ENCODE measurements at regions not wholly inside any gene's neighbourhood (a gene's known extent, or its start where the extent isn't known, plus 50 kb on each side); places are given as distances from the start of the nearest gene placed in this dataset.

DNA sequence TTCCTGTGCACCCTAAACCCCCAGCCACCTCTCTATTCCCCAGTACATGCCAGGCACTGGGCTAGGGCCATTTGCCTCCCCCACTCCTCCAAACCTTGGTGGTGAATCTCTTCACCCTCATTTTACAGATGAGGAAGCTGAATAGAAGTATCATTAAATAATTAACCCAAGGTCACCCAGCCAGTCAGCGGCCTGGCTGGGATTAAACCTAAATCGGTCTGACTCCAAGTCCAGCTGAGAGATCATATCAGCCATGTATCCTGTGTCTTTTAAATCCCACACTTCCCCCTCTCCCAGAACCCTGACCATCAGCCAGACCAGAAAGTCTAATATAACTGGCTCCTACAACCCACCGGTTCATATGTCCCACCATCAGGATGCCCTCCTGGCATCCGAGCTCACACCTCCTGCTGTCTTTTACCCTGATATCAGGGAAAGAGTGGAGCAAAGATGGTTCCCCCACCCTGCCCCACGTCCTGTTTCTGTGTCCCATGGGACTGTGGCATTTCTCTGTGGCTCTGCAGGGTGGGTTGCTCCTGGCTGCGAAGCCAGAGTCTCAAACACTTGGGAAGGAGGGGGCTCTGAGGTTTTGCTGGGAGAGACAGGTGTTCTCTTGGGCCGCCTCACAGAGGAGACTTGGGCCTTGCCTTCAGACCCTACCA is 145.3 kb downstream of the VEGFA start:
- DNase-seq = no peak

DNA sequence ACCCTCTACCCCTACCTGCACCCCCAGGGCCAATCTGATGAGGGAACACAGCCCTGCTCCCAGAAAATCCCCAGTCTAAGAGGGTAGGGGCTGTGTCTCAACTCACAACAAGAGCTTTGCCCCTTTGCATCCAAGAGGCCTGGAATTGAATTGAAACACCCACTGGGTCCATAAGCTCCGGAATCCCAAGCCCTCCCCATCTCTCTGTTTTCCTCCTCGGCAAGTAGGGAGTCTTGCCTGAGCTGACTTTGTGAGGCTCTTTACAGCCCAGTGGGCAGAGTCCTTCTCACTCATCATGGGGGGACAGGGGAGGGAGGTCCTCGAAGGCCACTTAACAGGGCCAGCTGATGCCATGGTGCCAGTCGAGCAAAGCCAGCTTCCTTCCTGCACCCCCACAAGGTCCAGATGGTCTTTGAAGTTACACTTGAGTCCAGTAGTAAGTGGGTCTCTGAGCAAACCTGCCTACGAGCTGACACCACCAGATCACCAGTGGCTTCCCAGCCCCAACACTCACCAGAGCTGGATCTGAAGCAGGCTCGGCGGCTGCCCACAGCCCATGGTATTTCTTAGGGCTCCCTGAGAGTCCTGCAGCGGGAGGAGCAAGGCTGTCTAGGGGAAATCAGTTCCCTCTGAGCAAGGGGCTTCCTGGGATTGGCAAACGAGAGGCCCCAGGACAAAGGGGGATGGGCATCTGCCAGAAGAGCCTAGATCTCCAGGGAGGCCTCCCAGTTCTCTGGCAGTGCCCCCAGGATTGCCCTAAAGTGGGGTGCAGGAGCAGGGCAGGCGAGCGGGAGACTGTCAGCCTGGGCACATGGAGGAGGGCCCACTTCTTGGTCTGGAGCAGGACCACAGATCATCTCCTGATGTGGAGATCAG is 144.5 kb downstream of the VEGFA start:
- no peak for DNase-seq

DNA sequence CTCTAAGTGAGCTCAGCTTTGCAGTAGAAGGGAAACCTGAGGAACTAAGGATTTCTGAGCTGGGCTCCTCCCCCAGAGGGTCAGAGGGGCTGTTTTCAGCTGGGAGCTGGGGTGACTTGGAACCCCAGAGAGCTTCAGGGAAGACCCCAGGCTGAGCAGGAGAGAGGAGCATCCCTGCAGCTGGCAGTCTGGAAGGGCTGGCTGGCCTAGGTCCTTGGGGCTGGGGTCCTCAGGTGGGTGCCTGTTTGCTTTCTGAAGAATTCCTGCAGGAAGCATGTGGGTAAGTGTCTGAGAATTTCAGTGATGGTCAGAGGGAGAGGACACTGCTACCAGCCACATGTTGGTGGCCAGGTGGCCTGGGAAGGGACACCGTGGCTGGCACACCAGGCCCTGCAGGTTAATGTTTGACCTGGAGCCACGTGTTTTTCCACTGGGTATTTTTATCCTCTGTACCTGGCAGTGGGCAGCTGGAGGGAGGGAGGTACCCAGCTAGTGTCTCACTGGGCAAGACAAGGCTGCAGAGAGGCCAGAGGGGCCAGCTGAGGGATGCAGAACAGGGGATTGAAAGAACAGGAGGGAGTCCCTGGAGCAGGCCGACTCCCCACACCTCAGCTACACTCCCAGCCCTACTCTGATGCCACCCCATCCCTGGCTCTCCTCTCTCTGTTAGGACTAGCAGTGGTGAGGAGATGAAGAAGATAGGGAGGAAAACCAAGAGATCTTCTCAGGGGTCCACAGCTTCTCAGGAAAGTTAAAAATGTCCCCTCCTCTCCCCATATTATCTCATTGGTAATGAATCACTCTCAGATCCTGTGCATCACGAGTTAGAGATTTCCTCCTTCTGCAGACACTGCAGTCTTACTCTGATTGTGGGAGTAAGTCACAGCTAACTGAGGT is 143.6 kb downstream of the VEGFA start:
- no peak for DNase-seq

DNA sequence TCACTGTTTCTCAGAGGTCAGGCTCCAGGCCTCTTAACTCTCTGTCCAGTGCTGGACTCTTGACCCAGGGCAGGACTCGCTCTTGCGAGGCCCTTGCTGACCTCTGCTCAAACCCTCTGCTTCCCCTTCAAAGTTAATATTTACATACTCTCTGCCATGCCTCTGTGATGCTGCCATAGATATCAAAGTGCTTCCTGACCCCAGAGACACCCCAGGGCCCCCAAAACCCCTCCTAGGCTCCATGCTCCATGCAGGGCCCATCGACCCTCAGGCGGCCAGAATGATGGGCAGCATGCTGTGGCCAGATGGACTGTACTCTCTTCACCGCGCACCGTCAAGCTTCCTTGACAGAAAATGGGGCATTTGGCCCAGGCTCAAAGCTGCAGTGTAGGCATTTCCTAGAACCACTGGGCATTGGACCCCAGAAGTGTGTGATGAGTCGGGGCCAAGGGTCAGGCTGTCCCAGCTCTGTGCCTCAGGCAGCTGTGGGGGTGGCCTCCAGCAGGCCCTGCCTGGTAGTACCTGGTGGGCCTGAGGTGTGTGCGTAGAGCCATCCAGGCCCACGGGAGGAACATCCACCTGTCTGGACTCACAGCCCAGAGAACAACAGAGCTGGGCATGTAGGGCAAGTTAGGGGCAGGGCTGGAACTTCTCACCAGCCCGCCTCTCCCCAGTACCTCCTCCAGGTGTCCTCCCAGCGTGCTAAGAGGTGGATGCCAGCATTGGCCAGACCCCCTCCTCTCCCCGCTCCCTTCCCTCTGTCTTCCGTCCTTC is 142.8 kb downstream of the VEGFA start:
- no peak for DNase-seq

DNA sequence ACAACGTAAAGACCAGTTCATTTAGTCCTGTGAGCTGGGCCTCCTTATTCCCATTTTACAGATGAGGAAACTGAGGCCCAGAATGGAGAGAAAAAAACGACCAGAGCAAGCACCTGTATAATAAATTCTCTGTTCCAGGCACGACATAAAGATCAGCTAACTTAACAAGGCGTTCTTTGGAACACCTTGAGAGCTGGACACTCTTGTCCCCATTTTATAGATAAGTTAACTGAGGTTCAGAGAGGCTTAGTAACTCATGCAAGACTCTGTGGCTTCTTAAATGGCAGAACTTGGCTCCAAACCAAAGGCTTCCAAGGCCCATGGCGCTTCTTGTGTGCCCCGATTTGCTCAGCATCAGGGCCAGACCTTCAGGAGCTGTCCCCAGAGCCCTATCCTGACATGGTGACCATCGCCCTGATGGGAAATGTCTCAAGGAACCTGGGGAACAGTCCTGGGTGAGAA is 142.1 kb downstream of the VEGFA start:
- no peak for DNase-seq

DNA sequence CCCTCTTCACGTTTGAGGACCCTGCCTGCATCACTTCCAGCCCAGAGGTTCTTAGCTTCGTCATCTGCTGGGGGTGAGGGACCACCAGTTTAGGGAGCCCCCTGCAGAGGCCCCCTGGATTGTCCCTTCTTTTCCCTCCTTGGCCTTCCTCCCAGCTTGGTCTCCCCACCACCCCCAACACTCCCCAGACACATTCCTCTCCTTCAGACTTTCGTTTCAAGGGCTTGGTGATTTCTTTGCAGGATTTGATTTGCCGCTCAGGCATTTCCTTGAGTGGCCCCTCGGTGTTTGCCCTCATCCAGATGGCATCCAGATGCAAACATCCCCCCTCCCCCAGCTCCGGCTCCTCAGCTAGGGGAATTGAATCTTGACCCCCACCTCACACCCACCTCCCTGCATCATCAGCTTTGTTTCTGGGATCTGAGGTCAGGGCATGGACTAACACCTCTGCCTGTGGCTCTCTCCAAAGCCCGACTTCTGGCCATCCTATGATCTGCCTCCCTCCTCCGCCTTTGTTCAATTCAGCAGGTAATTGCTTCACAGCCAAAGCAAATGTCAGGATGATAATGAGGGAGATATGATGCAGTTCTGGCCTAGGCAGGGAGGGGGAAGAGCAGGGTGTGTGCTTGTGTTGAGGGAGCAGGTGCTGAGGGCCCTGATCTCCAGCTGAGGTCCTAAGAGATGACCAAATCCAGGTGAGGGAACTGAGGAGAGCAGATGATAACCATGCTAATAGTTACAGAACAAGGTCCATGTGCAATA is 141.5 kb downstream of the VEGFA start:
- DNase-seq = no peak

DNA sequence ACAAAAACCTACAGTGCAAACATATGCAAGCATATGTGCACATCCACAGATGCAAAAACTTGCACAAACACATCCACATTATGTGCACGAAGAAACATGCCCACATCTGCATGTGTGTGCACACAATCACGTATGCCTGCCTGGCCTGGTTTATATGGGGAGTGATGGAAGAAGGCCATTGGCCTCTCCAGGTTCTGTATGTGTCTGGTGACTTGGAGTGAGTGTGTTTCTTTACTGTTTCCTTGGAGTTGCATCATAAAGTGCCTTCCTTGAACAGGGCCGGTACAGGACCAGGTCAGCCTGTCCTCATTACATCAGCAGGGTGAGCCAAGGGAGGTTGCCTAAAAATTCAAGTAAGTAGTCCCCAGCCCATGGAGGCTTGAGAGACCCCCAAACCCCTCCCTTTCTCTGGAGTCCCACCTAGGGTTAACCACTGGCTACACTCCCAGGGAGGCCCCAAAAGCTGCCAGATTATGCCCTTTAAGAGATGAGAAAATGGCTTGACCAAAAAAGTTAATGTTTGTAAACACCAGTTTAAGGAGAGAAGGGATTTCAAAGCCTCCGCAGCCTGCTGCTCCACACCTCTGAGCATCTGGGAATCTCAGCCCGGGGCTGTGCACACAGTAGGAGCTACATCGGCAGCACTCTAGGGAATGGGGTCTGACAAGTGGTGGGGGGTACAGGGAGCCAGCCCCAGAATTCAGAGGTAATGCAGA is 140.8 kb downstream of the VEGFA start:
- DNase-seq = no peak

DNA sequence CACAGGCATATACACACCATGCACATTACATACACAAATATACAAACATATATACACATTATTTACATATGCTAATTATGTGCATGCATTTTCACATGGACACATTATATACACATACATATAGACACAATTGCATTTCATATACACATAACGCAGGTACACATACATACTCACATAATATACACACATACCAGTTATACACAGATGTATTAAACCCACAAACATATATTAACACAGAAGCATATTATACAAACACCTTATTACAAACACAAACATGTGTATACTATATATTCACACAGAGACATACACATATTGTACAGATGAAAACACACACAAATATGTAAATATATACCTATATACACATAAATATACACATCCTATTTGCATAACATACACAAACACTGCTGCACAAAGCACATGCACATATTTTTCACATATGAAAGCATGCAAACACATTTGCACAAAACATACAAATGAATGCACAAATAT is 140.2 kb downstream of the VEGFA start:
- DNase-seq = no peak

DNA sequence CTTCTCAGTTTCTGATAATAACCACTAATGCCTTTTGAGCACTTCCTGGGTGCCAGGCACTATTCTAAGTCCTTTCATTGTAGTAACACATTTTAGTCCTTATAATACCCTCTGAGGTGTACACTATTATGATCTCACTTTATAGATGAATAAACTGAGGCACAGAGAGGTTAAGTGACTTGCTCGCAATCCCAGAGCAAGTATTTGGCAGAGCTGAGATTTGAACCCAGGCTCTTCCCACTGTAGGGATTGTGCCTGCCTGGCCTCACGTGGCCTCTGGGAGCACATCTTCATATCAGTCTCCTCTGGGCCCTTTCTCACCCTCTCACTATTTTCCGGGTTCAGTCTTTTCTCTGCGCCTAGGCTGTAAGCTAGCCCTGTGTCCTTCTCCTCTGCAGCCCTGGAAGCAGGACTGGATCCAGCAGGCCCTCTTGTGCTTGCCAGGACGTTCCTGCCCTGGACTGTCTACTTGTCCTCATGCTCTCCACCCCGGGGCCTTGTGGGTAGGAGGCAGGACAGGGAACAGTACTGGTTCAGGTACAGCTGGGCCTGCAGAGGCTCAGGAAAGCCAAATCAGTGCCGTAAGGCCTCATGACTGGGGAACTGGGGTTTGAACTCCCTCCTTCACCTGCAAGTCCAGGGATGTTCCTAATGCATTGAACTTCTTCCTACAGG is 139.6 kb downstream of the VEGFA start:
- DNase-seq = no peak

DNA sequence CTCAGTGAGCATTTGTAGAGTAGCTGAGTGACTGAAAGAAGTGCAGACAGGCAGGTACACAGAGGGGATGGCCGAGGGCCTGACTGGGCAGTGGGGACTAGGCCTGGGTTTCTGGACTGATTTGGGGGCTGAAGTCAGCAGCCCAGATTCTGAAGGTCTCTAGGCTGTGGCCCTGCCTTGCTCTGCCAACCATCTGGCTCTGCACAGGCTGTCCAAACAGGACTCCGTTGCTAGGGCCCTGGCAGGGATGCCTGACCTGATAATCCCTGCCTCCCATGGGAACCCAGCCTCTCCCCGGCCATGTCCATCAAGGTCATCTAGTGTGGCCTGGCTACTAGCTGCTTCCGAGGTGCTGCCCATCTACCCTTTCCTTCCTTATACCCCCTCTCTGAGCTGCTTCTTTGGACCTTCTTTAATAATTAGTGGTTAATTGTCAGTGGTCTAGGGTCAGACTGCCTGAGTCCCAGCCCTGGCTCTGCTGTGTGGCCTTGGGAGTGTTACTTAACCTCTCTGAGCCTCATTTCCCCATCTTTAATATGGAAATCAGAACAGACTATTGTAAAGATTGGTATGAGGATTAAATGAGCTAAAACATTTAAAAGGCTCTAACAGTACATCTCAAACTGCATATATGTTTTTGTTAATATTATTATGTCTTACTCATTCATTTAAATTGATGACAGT is 137.9 kb downstream of the VEGFA start:
- no peak for DNase-seq

DNA sequence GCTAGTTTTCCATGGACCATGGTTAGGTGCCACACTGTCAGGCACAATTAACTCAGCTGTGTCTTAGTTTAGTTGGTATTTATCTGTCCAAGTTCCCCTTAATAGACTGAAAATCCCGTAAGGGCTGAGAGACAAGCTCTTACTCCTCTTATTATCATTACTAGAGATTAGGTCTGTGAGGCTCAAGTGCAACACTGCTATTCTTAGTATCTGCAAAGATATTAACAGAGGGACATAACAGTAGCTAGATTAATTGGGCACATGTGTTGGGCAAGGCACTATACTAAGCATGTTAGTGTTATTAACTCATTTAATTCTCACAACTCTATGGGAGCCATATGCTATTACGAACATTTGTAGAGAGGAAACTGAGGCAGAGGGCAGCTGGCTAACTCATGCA is 137.3 kb downstream of the VEGFA start:
- no peak for DNase-seq

DNA sequence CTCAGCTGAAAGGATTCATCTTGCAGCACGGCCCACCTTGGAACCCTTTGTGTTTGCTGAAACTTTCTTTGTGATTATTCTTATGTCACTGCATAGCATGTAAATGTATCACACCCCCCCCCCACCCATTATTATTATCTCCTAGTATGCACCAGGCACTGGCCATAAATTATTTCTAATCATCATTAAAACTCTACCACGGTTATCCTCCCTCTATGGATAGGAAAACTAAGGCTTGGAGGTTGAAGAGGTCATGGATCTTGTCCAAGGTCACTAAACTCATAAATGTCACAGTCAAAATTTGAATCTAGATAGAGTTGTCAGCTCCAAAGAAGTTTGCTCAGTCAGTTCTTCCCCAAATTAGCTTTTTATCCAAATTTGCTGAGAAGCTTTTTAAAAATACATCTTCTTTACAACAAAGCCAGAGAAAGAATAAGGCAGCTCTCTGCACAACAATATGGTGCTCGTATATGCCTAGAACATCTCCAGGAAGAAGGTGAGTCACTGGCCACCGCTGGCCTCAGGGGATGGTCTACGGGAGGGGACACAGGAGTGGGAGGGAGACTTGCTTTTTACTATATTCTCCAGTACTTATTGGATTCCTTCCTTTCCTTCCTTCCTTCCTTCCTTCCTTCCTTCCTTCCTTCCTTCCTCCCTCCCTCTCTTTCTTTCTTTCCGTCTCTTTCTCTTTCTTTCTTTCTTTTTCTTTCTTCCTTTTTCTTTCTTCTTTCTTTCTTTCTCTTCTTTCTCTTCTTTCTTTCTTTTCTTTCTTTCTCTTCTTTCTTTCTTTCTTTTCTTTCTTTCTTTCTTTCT is 134.5 kb downstream of the VEGFA start:
- DNase-seq = no peak

DNA sequence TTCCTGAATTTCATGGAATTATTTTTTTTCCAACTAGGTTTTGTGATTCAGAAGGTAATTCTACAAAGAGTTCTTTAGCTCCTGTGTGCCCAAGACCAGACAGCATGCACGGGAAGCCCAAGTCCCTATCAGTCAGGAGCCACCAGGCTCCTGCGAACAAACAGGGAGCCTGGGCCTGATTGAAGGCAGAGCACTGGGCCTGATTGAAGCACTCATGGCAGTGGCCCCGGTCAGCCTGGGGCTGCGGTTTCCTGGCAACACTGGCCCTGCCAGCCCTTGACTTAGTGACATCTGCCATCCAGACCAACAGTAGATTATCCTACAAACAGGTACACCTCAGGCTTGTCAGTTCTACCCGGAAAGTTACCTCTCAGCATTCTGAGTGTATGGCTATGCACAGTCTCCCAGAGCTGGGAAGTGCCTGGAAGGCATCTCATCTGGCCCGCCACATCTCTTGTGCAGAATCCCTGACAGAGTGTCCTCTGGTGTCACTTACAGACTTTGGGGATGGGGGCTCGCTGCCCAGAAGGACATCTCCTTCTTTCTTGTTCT is 133.8 kb downstream of the VEGFA start:
- DNase-seq = no peak

DNA sequence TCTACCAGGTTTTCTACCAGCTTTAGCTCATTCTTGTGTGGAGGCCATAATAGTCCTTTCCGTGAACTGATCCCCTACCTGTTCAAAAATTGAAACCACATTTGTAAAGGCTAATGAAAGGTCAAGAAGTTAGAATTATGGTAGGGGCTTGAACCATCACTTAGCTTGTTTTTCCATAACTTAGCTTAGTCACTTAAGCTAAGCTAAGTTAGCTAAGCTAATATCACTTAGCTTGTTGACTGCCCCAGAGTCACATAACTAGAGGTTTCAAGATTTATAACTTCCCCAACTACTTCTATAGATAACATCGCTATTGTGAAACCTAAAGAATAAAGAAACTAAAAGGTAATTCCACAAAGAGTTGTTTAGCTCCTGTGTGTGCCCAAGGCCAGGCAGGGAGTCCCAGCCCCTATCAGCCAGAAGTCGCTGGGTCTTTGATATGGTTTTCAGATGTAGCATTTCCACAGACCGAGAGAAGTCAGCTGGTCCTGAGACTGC is 131.8 kb downstream of the VEGFA start:
- DNase-seq = no peak

DNA sequence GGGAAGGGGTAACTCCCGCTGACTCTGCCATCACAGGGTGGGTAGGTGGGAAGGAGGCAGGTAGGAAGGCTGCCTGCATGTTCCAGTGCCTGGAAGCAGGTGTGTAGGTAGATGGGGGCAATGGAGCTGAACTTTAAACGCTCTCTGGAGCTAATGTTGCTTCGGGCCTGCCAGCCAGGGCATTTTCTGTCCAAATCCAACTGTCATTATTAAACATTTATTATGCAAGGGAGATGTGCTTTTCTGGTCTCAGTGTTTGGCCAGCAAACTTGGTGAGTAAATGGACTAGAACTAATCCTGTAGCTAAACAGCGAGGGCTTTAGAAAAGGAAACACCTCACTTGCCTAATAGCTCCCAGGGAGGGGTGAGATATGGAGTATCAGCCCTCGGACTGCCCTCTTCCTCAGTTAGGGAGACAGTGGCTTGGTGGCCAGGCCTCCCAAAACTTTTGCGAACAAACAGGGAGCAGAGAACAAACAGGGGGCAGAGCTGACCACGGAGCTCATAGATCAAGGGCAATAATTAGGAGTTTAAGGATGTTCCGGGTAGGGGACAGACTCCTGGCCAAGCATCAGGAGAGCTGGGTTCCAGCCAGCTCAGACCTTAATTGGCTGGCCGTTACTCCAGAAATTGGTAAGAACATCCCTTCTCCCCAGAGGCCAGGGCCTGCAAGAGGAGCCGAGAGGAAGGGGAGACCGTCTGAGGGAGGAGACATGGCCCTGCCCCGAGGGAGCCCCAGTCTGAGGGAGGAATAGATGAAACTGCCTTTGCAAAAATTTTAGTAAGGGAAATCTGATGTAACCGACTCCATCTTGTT is 131.1 kb downstream of the VEGFA start:
- no peak for DNase-seq

DNA sequence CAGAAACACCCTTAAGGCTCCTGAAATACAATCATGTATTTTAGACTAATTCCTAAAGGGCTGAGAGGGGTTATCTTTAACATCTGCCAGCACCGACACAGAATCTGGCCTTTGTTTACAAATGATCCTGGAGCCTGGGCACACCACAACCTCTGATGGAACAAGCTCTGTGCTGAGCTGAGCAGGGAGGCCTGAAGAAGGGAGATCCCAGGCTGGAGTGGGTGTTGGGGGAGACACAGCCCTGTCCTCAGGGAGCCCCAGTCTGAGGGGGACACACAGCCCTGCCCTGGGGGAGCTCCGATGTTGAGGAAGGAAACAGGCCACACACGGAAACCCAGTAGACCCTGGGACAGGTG is 130.5 kb downstream of the VEGFA start:
- no peak for DNase-seq

DNA sequence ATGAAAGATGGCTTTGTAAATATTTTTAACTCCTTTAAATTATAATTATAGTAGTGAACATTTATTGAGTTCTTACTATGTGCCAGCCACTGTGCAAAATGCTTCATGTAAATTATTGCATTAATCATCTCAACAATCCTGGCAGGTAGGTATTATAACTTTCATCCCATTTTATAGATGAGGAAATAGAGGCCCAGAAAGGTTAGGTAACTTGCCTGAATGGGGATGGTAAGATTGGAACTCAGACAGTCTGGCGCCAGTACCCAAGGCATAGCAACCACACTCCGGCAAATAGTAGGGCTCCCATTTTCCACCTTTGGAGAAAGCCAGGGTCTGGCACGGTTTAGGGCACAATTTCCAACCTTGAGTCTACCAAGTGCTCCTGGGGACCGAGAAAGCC is 129.8 kb downstream of the VEGFA start:
- DNase-seq = no peak

All from CD4-positive, alpha-beta T cell treated with Interleukin-21 for 1 hour (primary cell).